Lung microvascular endothelial cell (primary cell): ENCODE measurements at regions not wholly inside any gene's neighbourhood (a gene's known extent, or its start where the extent isn't known, plus 50 kb on each side); places are given as distances from the start of the nearest gene placed in this dataset.

Experiments used
- DNase-seq, 2 donors: peaks; one replicate each; pipeline versions ENCODE4 v3.0.0 to v3.0.0-alpha.2; 2010; ENCODE audit warnings: low read depth in 2 of 2

GRCh38 chr2:128745946-128746345, 427.3 kb upstream of the HS6ST1 start:
- DNase-seq, result no peak

- no peak for DNase-seq
Observed at GRCh38 chr2:128746356-128746755, 427.7 kb upstream of the HS6ST1 start.

- DNase-seq, result no peak
Observed at GRCh38 chr2:128748336-128748735, 429.7 kb upstream of the HS6ST1 start.

- no peak for DNase-seq
Observed at GRCh38 chr2:128748835-128749605, 430.4 kb upstream of the HS6ST1 start.

- DNase-seq, result no peak
Observed at GRCh38 chr2:128750328-128751165, 431.9 kb upstream of the HS6ST1 start.

- DNase-seq, result no peak
Observed at GRCh38 chr2:128751746-128752145, 433.1 kb upstream of the HS6ST1 start.

- no peak for DNase-seq
Observed at GRCh38 chr2:128752691-128753263, 434.1 kb upstream of the HS6ST1 start.

- DNase-seq, result no peak
Observed at GRCh38 chr2:128753321-128753720, 434.7 kb upstream of the HS6ST1 start.

GRCh38 chr2:128753800-128754199, 435.1 kb upstream of the HS6ST1 start:
- DNase-seq, result no peak

- DNase-seq, result no peak
Observed at GRCh38 chr2:128754246-128754724, 435.6 kb upstream of the HS6ST1 start.

GRCh38 chr2:128755695-128756364, 437.2 kb upstream of the HS6ST1 start:
- DNase-seq, result no peak

GRCh38 chr2:128756365-128756717, 437.7 kb upstream of the HS6ST1 start:
- no peak for DNase-seq

GRCh38 chr2:128765811-128766210, 447.1 kb upstream of the HS6ST1 start:
- no peak for DNase-seq

GRCh38 chr2:128768041-128768440, 449.4 kb upstream of the HS6ST1 start:
- no peak for DNase-seq

GRCh38 chr2:128769457-128770142, 450.9 kb upstream of the HS6ST1 start:
- no peak for DNase-seq

GRCh38 chr2:128770143-128771085, 451.7 kb upstream of the HS6ST1 start:
- DNase-seq, result no peak

- DNase-seq, result no peak
Observed at GRCh38 chr2:128771401-128771800, 452.7 kb upstream of the HS6ST1 start.

GRCh38 chr2:128772671-128773070, 454.0 kb upstream of the HS6ST1 start:
- DNase-seq, result no peak

- no peak for DNase-seq
Observed at GRCh38 chr2:128773641-128774319, 455.1 kb upstream of the HS6ST1 start.
